Hepatocyte (in vitro differentiated cells): ENCODE measurements at regions not wholly inside any gene's neighbourhood (a gene's known extent, or its start where the extent isn't known, plus 50 kb on each side); places are given as distances from the start of the nearest gene placed in this dataset.

ENCODE experiments used
- DNase-seq: peaks from one replicate; pipeline ENCODE4 v3.0.0-alpha.2; 2016; ENCODE audit warnings: low spot score
- H2AFZ ChIP-seq: fragments of 200-600 bp; sonication (generic); 2 replicates; pipeline ENCODE4 v1.6.0; 2016; ENCODE audit warnings: antibody characterized with exemption, mild to moderate bottlenecking
- H3K27ac ChIP-seq: fragments of 200-600 bp; sonication (generic); 2 replicates; pipeline ENCODE4 v1.5.1; 2016; ENCODE audit warnings: mild to moderate bottlenecking
- H3K27me3 ChIP-seq: fragments of 200-600 bp; sonication (generic); 2 replicates; pipeline ENCODE4 v1.6.1; 2016
- H3K36me3 ChIP-seq: fragments of 200-600 bp; sonication (generic); replicated peaks from 2 replicates; pipeline ENCODE4 v1.5.1; 2016; ENCODE audit warnings: low read depth; ENCODE audit not compliant: insufficient read depth
- H3K4me1 ChIP-seq: fragments of 200-600 bp; sonication (generic); 2 replicates; pipeline ENCODE4 v1.5.1; 2016; ENCODE audit warnings: mild to moderate bottlenecking, moderate library complexity; ENCODE audit not compliant: insufficient read depth
- H3K4me2 ChIP-seq: fragments of 200-600 bp; sonication (generic); 2 replicates; pipeline ENCODE4 v1.6.0; 2016
- H3K4me3 ChIP-seq: fragments of 200-600 bp; sonication (generic); 2 replicates; pipeline ENCODE4 v1.5.1; 2016; ENCODE audit warnings: mild to moderate bottlenecking
- H3K79me2 ChIP-seq: fragments of 200-600 bp; sonication (generic); 2 replicates; pipeline ENCODE4 v1.6.0; 2017; ENCODE audit warnings: mild to moderate bottlenecking
- H3K9me2 ChIP-seq: fragments of 200-600 bp; sonication (generic); replicated peaks from 2 replicates; pipeline ENCODE4 v1.6.0; 2017; ENCODE audit warnings: mild to moderate bottlenecking; ENCODE audit not compliant: insufficient read depth
- H3K9me3 ChIP-seq: fragments of 200-600 bp; sonication (generic); 2 replicates; pipeline ENCODE4 v1.5.1; 2016; ENCODE audit warnings: low read depth, mild to moderate bottlenecking
- H4K20me1 ChIP-seq: fragments of 200-600 bp; sonication (generic); 2 replicates; pipeline ENCODE4 v1.6.0; 2016; ENCODE audit warnings: mild to moderate bottlenecking; ENCODE audit not compliant: insufficient read depth, poor library complexity, severe bottlenecking
- CTCF ChIP-seq: fragments of 200-600 bp; sonication (generic); IDR thresholded peaks from 2 replicates; pipeline ENCODE4 v1.5.1; 2016; ENCODE audit warnings: antibody characterized with exemption, mild to moderate bottlenecking; ENCODE audit not compliant: poor library complexity
- EZH2 ChIP-seq: fragments of 200-600 bp; sonication (generic); IDR thresholded peaks from 2 replicates; pipeline ENCODE4 v1.6.1; 2016; ENCODE audit warnings: antibody characterized with exemption, mild to moderate bottlenecking, borderline replicate concordance
- EZH2phosphoT487 ChIP-seq: fragments of 200-600 bp; sonication (generic); IDR thresholded peaks from one replicate; pipeline ENCODE4 v1.6.1; 2018; ENCODE audit warnings: antibody characterized with exemption, mild to moderate bottlenecking, low read depth, moderate library complexity; ENCODE audit not compliant: unreplicated experiment, severe bottlenecking
- WGBS: methylation state at CpG from one replicate; pipeline ENCODE4 v1.1.6; 2016; ENCODE audit warnings: low lambda C conversion rate; ENCODE audit errors: missing lambda C conversion rate; 5-methylcytosine and 5-hydroxymethylcytosine counted together

DNA sequence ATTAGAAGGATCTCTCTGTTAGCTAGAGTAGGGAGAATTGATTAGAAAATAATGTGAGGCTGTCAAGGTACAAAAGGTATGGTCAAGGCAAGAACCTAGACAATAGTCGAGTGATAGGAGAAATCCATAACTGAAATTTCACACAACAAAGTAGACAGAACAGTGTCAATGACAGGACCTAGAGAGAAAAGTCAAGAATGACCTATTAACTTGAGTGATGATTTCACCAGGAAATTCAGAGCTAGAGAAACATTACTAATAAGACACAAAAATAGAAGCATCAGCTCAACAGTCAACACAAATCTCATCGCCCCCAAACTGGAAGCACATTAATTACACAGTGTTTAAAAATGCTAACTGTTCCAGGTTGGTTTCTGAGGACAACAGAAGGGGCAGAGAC is 532.4 kb downstream of the CDH10 start:
- H2AFZ ChIP-seq: no peak overlapping the region
- TF ChIP-seq EZH2 (no peak), EZH2phosphoT487 (no peak), CTCF (no peak)
- H3K4me1 ChIP-seq: no peaks in the 10 kb centered on the region
- H3K9me3 ChIP-seq: no peaks in the 10 kb centered on the region
- H3K4me2 ChIP-seq: no peak overlapping the region
- no peaks in the 10 kb centered on the region for H4K20me1 ChIP-seq
- H3K36me3 ChIP-seq: no peaks in the 10 kb centered on the region
- DNase-seq: no peak
- H3K27me3 ChIP-seq: no peaks in the 10 kb centered on the region
- no peaks in the 10 kb centered on the region for H3K9me2 ChIP-seq
- no peak overlapping the region for H3K4me3 ChIP-seq
- 83% methylated on average over 2 of the region's 2 CpGs for WGBS
- no peak overlapping the region for H3K27ac ChIP-seq
- no peaks in the 10 kb centered on the region for H3K79me2 ChIP-seq

DNA sequence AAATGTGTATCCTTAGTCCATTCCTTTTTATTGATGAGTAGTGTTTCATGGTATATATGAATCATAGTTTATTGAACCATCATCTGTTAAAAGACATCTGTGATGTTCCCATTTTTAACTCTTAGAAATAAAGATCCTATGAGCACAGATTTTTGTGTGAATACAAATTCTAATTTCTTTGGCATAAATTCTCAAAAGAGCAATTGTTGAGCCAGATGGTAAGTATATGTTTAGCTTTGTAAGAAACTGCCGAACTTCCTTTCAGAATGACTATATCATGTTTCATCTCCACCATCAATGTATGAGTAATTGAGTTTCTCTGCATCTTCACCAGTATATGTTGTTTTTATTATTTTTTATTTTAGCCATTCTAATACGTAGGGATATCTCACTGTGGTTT is 526.4 kb downstream of the CDH10 start:
- H3K4me1 ChIP-seq: no peaks in the 10 kb centered on the region
- H2AFZ ChIP-seq: no peak overlapping the region
- H3K9me2 ChIP-seq: no peaks in the 10 kb centered on the region
- H3K27me3 ChIP-seq: no peaks in the 10 kb centered on the region
- no peak for DNase-seq
- H3K36me3 ChIP-seq: no peaks in the 10 kb centered on the region
- no peak overlapping the region for H3K27ac ChIP-seq
- no peak for TF ChIP-seq CTCF
- TF ChIP-seq EZH2phosphoT487: no peak
- no peak for TF ChIP-seq EZH2
- no peaks in the 10 kb centered on the region for H4K20me1 ChIP-seq
- H3K9me3 ChIP-seq: no peaks in the 10 kb centered on the region
- 76% methylated on average over 2 of the region's 2 CpGs for WGBS
- H3K4me3 ChIP-seq: no peak overlapping the region
- H3K4me2 ChIP-seq: no peak overlapping the region
- H3K79me2 ChIP-seq: no peaks in the 10 kb centered on the region

DNA sequence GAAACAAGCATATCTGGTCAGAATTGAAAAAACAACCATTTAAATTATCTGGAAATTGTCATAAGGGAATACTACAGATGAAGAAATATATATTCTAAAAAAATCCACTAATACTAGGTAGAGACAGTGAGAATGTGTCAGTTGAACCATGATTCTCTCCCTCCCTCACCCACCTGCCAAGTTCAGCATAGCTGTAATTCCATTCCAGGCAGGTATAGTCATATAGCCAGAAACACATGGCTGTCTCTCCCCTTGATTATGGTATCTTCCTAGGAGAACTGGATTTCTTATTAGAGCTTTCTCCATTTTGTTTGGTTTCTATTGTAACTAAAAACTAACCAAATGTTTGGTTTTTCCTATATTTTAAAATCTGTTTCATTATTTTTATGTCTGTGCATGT is 509.2 kb downstream of the CDH10 start:
- no peak overlapping the region for H2AFZ ChIP-seq

More for the DNA sequence above, 509.2 kb downstream of the CDH10 start:
- H3K9me2 ChIP-seq: no peaks in the 10 kb centered on the region
- no peak overlapping the region for H3K4me2 ChIP-seq
- H3K4me3 ChIP-seq: no peak overlapping the region
- TF ChIP-seq EZH2 (no peak), CTCF (no peak), EZH2phosphoT487 (no peak)
- no peaks in the 10 kb centered on the region for H3K79me2 ChIP-seq
- H4K20me1 ChIP-seq: no peaks in the 10 kb centered on the region
- H3K27ac ChIP-seq: no peak overlapping the region
- no peaks in the 10 kb centered on the region for H3K27me3 ChIP-seq
- H3K4me1 ChIP-seq: no peaks in the 10 kb centered on the region
- no peak for DNase-seq
- H3K9me3 ChIP-seq: no peaks in the 10 kb centered on the region
- H3K36me3 ChIP-seq: no peaks in the 10 kb centered on the region
